Hindlimb muscle (tissue), 1 donor: ENCODE measurements at regions not wholly inside any gene's neighbourhood (a gene's known extent, or its start where the extent isn't known, plus 50 kb on each side); places are given as distances from the start of the nearest gene placed in this dataset.
"Not testable (repeated sequence)": the region's sequence is repeated elsewhere in the genome, so short reads cannot be mapped to it uniquely, and the experiment has no call there.

Experiments
- DNase-seq: peaks from one replicate; pipeline ENCODE4 v3.0.0-alpha.2; 2013

DNA sequence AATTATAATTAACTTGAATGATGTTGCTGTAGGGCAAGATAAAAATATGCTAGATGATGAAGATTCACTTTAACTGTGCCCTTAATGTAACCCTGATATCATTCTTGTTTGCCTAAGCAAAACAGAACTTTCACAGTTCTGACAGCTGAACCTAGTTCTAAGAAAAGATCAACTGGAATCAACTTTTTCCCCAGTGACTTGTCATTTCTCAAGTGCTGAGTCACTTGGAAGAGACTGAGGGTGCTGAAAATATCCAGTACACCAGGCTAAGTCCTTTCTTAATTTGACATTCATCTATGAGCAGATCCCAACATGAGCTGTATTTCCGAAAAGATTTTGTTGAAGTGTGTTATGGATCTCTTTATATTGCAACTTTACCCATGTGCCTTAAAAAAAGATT, 140.4 kb downstream of the MID1IP1 start:
- no peak for DNase-seq

DNA sequence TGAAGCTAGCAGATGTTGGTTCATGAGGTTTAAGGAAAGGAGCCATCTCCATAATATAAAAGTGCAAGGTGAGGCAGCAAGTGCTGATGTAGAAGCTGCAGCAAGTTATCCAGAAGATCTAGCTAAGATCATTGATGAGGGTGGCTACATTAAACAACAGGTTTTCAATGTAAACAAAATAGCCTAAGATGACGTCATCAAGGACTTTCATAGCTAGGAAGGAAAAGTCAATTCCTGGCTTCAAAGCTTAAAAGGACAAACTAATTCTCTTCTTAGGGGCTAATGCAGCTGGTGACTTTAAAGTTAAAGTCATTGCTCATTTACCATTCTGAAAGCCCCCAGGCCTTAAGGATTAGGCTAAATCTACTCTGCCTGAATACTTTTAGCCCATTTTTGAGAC, 141.9 kb downstream of the MID1IP1 start:
- no peak for DNase-seq

DNA sequence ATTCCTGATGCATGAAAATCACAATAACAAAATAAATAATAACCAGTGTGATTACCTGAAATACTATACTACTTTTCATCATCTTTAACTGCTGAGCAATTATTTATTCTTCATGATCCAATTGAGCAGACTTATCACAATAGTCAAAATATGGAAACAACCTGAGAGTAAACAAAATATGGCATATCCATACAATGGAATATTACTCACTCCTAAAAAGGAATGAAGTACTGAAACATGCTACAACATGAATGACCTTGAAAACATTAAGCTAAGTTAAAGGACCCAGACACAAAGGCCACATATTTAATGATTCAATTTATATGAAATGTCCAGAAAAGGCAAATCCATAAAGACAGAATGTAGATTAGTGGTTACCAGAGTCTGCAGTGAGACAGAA, 146.8 kb downstream of the MID1IP1 start:
- no peak for DNase-seq

GRCh38 chrX:38954520-38954919, 153.3 kb downstream of the MID1IP1 start:
- no peak for DNase-seq

DNA sequence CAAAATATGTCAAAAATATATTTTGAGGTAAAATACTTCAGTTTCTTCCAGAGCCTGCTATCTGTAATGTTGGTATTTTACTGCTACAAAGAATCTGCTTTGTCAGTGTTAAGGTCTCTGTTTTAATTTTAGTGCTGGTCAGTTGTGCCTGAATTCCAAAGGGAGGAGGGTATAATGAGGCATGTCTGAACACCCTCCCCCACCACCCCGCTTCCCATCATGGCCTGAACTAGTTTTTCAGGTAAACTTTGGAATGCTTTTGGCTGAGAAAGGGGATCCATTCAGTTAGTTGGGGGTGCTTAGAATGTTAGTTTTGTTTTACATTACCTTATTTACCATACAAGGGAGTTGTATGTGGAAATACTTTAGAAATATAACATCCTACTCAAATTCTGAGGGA, 158.5 kb downstream of the MID1IP1 start:
- no peak for DNase-seq

GRCh38 chrX:38960137-38960536, 158.9 kb downstream of the MID1IP1 start:
- DNase-seq: no peak

- no peak for DNase-seq
Observed at GRCh38 chrX:38961936-38962335, 160.7 kb downstream of the MID1IP1 start.

DNA sequence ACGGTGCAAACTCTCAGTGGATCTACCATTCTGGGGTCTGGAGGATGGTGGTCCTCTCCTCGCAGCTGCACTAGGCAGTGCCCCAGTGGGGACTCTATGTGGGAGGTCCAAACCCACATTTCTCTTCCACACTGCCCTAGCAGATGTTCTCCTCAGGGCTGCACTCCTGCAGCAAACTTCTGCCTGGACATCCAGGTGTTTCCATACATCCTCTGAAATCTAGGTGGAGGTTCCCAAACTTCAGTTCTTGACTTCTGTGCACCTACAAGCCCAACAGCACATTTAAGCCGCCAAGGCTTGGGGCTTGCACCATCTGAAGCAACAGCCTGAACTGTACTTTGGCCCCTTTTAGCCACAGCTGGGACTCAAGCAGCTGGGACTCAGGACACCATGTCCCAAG, 162.0 kb downstream of the MID1IP1 start:
- DNase-seq: not testable (repeated sequence)

- no peak for DNase-seq
Observed at GRCh38 chrX:38965888-38966287, 164.6 kb downstream of the MID1IP1 start.

GRCh38 chrX:38968344-38969216, 167.3 kb downstream of the MID1IP1 start:
- DNase-seq: no peak

DNA sequence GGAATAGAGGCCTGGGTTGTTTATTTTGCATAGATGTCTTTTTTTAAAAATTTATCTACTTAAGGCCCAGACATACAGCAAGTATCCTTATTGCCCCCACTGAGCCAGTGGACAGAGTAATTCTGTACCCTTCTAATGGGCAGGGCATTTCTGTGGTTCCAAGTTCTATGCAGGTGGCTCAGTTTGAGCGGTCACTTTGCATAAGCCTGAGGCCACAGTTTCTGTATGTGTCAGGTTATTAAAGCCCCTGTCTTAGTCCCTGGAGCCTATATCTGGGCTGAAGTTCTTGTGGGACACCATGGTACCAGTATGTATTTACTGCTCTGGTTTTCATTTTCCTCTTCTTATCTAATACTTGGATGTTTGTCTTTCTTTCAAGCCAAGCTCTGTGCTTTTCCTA, 168.8 kb downstream of the MID1IP1 start:
- no peak for DNase-seq

DNA sequence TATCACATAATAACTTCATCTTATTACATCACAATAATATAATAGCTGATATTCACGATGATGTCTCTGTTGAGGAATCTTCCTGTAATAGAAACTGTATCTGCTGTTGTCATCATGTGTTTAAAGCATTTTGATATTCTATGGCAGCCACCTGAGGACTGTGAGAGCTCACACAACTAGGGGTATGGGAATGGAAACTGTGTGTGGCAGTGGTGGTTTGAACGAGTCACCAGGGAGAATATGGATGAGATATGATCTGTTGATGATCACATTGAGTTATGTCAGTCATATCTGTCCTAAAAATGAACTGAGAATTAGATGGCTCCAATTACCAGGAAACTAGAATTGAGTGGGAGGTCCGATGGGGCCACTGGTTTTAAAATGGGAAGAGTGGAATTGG, 169.6 kb downstream of the MID1IP1 start:
- no peak for DNase-seq

DNA sequence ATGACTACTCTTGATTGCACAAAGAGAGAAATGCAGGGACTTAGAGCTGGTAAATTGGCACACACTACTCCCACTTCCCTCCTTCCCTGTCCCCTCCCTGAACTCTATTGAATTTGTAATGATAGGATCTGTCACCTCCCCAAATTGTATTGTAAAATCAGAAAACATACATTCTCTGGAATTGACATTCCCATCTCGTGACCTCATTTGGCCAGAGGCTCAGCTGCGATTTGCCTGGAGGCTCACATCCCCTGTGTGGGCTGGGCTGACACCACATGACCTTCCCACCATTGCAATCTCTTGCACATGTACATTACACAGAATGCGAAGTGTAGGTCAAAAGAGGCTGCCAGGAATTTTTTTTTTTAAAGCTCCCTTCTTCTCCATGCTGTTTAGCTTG, 172.1 kb downstream of the MID1IP1 start:
- DNase-seq: peak; percentile 26

DNA sequence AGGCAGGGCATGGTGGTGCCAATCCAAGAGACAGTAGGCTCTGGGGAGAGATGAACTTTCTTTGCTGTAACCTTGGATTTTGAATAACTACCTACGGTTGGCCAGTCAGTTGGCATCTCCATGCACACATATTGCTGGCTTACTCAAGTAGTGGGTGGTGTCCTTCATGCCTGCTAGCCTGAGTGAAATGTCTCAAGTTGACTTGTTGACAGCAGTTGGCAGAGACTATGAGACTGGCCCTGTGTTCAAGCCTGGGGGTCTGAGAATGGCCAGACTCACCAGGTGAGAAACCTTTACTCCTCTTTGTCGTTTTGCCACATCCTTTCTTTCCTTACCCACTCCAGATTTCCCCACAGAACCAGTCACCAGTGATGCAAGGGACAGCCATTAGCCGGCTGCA, 173.3 kb downstream of the MID1IP1 start:
- no peak for DNase-seq

DNA sequence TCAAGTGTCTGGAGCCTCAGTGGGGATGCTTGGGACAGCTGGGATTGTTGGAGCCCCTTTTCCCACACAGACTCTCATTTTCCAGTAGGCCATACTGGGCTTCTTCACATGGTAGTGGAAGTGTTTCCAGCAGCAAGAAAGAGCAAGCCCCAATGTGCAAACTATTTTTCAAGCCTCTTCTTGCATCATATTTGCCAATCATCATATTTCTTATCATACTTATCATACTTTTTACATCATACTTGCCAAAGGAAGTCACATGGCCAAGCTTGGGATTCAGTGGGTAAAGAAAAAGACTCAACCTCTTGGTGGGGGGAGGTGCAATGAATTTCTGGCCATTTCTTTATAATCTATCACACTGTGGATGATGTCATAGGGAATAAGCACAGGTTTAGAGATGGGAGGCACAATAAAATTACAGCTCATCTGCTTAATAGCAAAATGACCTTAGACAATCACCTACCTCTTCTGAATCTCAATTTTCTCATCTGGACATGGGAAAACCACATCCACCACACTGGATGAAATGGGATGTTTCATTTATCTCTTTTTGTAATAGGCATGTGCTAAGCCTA, 174.2 kb downstream of the MID1IP1 start:
- no peak for DNase-seq

DNA sequence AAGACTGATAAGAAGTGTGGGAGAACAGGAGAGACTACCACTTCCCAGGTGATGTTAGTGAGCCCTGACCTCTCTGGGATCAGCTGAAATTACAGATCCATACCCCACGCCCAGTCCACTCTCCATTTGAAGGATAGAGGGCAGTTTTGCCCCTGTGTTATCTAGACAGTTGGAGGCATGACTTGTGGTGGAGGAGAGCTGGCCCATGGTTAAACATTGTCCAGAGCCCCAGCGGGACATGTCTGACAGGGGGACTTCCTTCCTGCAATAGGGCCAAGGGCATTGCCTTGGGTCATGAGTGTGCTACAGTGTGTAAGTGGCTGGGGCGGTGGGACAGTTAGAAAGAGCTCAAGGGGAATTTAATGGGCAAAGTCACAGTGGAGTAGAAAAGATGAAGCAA, 181.1 kb downstream of the MID1IP1 start:
- no peak for DNase-seq

- DNase-seq: no peak
Observed at GRCh38 chrX:38982843-38983242, 181.6 kb downstream of the MID1IP1 start.

DNA sequence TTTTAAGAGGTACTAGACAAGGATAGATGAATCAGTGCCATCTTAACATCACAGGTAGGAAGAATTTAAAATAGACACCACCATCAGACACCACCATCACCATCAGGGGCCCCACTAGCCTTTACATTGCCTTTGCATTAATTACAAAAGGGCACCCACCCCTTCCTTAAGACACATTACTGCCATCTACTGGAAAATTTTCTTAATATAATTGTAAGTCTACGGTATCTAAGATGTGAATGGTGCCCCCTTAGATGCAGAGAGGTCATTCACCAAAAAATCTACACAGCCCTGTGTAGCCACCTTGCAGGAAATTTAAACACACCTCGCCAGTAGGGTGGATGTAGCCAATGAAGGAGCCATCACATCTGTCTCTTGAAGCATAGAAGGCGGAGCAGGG, 184.1 kb downstream of the MID1IP1 start:
- no peak for DNase-seq

GRCh38 chrX:38985945-38986344, 184.7 kb downstream of the MID1IP1 start:
- no peak for DNase-seq

DNA sequence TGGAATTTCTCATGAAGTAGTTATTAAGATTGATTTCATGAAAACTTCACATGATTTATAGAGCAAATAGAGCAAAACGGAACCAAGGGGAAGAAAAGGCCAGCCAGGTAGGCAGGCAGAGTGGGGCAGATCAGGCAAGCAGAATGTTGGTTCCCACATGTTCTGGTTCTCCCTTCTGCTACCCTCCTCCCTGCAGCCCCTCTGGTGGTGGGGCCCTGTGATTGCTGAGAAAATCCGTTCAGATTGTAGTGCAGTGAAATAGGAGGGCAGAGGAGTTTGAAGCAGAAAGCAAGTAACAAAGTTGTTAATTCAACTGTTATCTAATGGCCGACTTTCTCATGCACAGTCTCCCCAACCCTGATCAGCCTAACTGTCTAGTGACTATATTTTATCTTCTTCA, 185.3 kb downstream of the MID1IP1 start:
- no peak for DNase-seq

GRCh38 chrX:38987198-38987651, 186.0 kb downstream of the MID1IP1 start:
- DNase-seq: no peak

DNA sequence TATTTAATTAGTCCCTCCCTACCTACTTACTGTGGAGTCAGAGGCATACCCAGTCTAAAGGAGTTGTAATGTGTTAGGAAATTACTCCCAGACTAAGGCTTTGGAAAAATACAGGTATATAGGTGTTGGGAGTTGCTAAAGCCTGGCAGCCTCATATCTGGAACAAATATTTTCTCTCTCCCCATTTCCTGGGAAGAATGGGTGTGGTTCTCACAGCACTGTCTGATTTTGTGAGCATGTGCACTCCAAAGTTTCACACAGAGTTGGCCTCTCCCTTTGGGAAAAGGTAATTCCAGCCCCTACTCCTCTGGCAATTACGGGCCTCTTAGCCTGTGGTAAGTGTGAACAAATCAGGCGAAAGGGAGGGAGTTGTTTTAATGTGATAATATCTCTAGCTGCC, 187.0 kb downstream of the MID1IP1 start:
- DNase-seq: no peak

- DNase-seq: no peak
Observed at GRCh38 chrX:38989076-38989475, 187.8 kb downstream of the MID1IP1 start.
